ENCODE measurements at regions not wholly inside any gene's neighbourhood (a gene's known extent, or its start where the extent isn't known, plus 50 kb on each side); places are given as distances from the start of the nearest gene placed in this dataset.
A peak's percentile ranks its signal among the peaks of the same experiment; 100 is the strongest.
"Not testable (repeated sequence)": the region's sequence is repeated elsewhere in the genome, so short reads cannot be mapped to it uniquely, and the experiment has no call there.

- no peak for DNase-seq
Measured at GRCh38 chr2:212766921-212767320, 228.3 kb upstream of the ERBB4 start.

GRCh38 chr2:212752730-212753351 is 214.2 kb upstream of the ERBB4 start:
- no peak for DNase-seq

GRCh38 chr2:212745359-212745758 is 206.8 kb upstream of the ERBB4 start:
- DNase-seq, result no peak

GRCh38 chr2:212737392-212738172 is 199.0 kb upstream of the ERBB4 start:
- no peak for DNase-seq

GRCh38 chr2:212736385-212736726 is 197.8 kb upstream of the ERBB4 start:
- DNase-seq, result no peak

GRCh38 chr2:212733273-212733672 is 194.7 kb upstream of the ERBB4 start:
- no peak for DNase-seq

GRCh38 chr2:212732860-212733259 is 194.3 kb upstream of the ERBB4 start:
- no peak for DNase-seq

GRCh38 chr2:212730994-212731393 is 192.4 kb upstream of the ERBB4 start:
- DNase-seq, result no peak

- DNase-seq, result no peak
Measured at GRCh38 chr2:212728717-212729116, 190.1 kb upstream of the ERBB4 start.

GRCh38 chr2:212727751-212728150 is 189.1 kb upstream of the ERBB4 start:
- DNase-seq, result no peak

GRCh38 chr2:212726403-212726802 is 187.8 kb upstream of the ERBB4 start:
- DNase-seq, result no peak

- no peak for DNase-seq
Measured at GRCh38 chr2:212725180-212725579, 186.6 kb upstream of the ERBB4 start.

GRCh38 chr2:212723226-212723625 is 184.6 kb upstream of the ERBB4 start:
- no peak for DNase-seq

GRCh38 chr2:212722046-212722445 is 183.4 kb upstream of the ERBB4 start:
- DNase-seq, result no peak

- no peak for DNase-seq
Measured at GRCh38 chr2:212721026-212721451, 182.4 kb upstream of the ERBB4 start.

GRCh38 chr2:212715411-212715810 is 176.8 kb upstream of the ERBB4 start:
- not testable (repeated sequence) for DNase-seq

GRCh38 chr2:212713681-212714080 is 175.1 kb upstream of the ERBB4 start:
- DNase-seq, result no peak

- no peak for DNase-seq
Measured at GRCh38 chr2:212712991-212713390, 174.4 kb upstream of the ERBB4 start.

GRCh38 chr2:212712466-212712865 is 173.9 kb upstream of the ERBB4 start:
- peak; percentile 27 for DNase-seq

GRCh38 chr2:212711856-212712255 is 173.3 kb upstream of the ERBB4 start:
- no peak for DNase-seq

GRCh38 chr2:212709280-212709679 is 170.7 kb upstream of the ERBB4 start:
- DNase-seq, result no peak

- no peak for DNase-seq
Measured at GRCh38 chr2:212708355-212708754, 169.8 kb upstream of the ERBB4 start.

GRCh38 chr2:212695426-212695825 is 156.8 kb upstream of the ERBB4 start:
- no peak for DNase-seq

GRCh38 chr2:212694398-212694797 is 155.8 kb upstream of the ERBB4 start:
- DNase-seq, result no peak

GRCh38 chr2:212692466-212692865 is 153.9 kb upstream of the ERBB4 start:
- no peak for DNase-seq
